Tibial nerve (tissue), 3 donors: ENCODE measurements at regions not wholly inside any gene's neighbourhood (a gene's known extent, or its start where the extent isn't known, plus 50 kb on each side); places are given as distances from the start of the nearest gene placed in this dataset.

ENCODE experiments used
- CTCF ChIP-seq, 5 experiments: fragments of 200-600 bp in 3 of 5; fragments of 450-650 bp in 2 of 5; sonication (generic) in 3 of 5; IDR thresholded peaks; one replicate each; pipeline ENCODE4 v1.5.1; 2016 to 2019; ENCODE audit warnings: antibody characterized with exemption in 5 of 5, mild to moderate bottlenecking in 3 of 5, moderate library complexity in 2 of 5
- POLR2A ChIP-seq, 2 donors: fragments of 450-650 bp; IDR thresholded peaks; one replicate each; pipeline ENCODE4 v1.6.1; 2017; ENCODE audit warnings: antibody characterized with exemption in 2 of 2, mild to moderate bottlenecking in 2 of 2, moderate library complexity in 2 of 2

- no peak for TF ChIP-seq POLR2A (IDR thresholded peaks at IDR 0.05)
- no peak for TF ChIP-seq CTCF (IDR thresholded peaks at IDR 0.05)
These were observed 690.9 kb downstream of the ISL1 start for GRCh38 chr5:52073993-52074689.
